Sciatic nerve (tissue), 2 donors: ENCODE measurements at regions not wholly inside any gene's neighbourhood (a gene's known extent, or its start where the extent isn't known, plus 50 kb on each side); places are given as distances from the start of the nearest gene placed in this dataset.

ENCODE experiments used
- ATAC-seq: fragments of 200-7000 bp; cut with Tn5 transposase; one replicate; pipeline ENCODE4 v1.9.1; 2020; ENCODE audit warnings: mild to moderate bottlenecking, moderate library complexity
- DNase-seq: peaks from one replicate; pipeline ENCODE4 v3.0.0-alpha.2; 2020; ENCODE audit warnings: low spot score
- intact Hi-C: fragments of 100-400 bp; cut with DNase I; formaldehyde crosslinking; loops from one replicate; pipeline ENCODE4 v1.14.2; 2022
- donor health status: DM: no; HTN: no; CAD: no.
- donor health status: DM: no; HTN: no; CAD: no.

DNA sequence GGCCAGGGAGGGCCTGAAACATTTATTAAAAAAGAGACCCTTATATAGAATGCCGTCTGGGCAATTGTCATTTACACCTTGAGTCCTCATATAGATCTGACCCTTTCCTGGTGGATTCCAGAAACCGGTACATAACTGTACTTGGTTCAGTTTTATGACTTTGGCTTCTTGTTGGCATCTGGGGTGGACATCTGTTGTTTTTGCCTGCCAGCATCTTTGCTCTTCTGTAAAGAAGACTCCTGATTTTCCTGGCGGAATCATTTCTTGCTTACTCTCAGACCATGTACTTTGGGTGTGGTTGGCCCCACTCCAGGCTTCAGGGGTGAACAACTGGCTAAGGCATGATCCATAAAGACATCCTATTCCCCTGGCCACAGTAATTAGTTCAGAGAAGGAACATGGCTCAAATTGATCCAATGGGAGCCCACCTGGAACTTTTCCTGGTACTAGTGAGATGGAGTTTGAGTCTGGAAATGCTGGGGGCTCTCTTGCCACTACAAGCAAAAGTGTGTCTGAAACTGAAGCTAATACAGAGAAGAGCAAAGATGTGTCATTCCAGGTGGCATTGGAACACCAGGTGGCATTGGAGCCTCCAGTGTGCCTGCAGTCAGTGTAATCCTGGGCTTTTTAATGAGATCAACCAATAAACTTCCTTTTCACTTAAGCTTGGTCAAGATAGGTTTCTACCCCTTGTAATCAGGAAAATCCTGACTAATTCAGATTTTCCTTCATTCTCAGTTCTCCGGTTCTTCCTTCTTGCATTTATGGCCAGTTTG, 332.5 kb upstream of the CAMK1G start:
- intact Hi-C loops = loop anchor here (5.0 kb wide), 1 partner anchor 1606 kb away; no protein-coding TSS in a partner anchor
- ATAC-seq (no peak), DNase-seq (no peak)

DNA sequence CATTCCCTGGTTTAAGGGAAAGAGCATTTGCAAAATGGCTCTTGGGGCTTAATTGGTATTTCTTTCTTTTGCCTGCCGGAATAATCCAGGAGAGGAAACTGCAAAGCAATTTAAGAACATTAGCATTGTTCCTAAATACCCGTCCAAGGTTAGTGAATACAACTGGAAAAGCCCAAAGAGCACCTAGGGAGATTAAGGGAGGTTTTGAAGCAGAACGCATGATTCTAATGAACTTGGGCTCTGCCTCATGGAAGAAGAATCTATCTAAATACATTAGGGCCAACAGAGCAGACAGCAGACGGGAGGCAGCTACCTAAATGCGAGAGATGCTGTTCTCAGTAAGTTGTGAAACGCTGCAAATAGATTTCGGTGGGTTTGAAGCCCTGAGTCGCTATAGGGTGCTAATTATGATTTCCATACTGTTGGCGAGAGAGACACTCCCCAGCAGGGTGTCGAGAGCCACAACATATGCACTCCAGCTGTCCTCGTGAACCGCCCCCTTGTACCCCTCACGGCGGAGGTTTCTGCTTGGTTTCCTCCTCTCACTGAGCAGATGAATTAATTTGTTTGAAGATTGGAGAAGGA, 326.7 kb upstream of the CAMK1G start:
- no peak for ATAC-seq
- DNase-seq = no peak
- intact Hi-C loops = no loop called here

DNA sequence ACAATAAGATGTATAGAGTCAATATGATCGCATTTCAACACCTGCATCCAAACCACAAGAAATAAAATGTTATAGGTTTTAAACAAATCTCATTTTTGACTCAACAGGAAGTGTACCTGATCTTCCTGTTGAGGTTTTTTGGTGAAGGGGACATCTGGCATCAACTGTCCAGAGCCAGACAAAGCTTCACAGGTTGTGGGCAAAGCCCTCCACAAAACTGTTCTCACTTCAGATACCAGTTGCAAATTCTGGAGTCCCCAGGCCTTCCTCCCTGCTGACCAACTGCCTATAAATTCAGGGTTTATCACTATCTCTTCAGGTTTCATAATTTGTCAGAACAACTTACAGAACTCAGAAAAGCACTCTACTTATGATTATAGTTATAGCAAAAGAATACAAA, 326.1 kb upstream of the CAMK1G start:
- ATAC-seq (no peak), DNase-seq (no peak)
- intact Hi-C loops = no loop called here

DNA sequence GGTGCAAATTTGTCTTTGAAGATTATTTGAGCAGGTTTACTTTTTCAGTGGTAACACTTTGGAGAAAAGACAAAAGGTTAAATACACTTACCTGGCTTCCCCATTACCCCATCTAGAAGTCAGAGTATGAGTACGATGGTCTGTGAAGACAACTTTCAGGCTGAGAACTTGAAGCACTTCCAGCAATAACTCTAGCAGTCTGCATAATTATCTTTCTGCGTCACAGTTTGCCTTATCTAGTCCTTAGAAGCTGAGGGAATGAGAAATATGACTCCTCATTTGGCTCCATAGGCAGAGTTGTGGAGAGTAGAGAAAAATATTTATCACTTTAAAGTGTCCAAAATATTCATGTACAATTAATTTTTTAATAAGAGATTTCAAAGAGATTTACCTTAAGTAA, 323.4 kb upstream of the CAMK1G start:
- ATAC-seq (no peak), DNase-seq (no peak)
- intact Hi-C loops = no loop called here

DNA sequence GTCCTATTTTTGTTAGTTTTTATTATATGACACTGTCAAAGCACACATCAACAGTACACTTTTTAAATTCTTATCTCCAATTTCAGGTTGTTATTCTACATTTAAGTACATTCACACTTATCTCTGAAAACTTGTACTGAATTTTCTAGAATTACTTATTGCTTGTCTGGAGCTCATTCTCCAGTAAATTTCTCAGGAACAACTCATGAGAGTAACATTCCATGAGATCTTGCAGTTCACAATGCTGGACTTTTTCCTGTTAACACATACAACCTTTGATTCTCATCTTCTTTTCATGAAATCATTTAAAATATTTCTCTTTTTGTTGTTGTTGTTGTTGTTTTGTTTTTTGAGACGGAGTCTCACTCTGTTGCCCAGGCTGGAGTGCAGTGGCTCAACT, 320.9 kb upstream of the CAMK1G start:
- intact Hi-C loops = no loop called here
- DNase-seq (no peak), ATAC-seq (no peak)

DNA sequence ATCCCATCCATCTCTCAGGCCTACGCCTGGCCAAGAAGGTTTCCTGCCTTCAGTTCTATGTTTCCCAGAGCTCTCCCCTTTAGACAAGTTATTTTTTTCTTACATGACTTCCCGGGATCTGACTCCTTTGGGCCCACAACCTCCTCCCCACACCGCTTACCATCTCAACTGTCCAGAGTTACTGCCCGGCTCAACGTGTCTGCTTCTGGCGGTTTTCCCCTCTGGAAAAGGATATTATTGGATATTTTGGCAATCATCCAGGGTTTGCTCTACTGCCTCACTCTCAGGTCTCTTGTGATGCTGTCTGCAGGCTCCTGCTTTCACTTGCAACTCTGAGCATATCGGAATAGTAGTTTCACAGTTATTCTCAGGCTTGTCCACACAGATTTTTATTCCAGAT, 318.2 kb upstream of the CAMK1G start:
- DNase-seq (no peak), ATAC-seq (no peak)
- intact Hi-C loops = no loop called here

DNA sequence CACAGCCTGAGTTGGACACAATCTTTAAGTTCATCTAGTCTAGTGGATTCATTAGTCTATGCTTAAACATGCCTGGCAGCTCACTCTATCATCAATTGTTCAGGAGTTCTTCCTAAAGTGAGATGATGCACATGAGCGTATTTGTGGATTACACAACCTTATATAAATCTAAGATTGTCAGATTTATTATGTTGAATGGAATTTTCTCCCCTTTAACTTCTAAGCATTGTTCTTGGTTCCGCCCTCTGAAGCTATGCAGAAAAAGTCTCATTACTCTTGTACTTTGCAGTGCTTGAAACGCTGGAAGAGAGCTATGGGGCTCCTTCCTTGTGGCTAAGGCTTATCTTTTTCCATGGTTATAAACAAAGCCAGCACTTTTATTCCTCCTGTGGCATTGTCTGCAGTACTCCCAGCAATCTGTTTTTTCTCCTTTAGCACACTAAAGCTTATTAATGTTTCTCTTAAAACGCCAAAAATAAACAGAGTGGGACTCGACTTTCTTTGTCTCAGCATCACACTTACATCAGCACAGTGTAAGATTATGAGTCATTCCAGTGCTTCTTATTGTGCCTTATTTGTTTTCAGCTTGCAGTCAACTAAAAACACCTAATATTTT, 316.8 kb upstream of the CAMK1G start:
- DNase-seq (no peak), ATAC-seq (no peak)
- intact Hi-C loops = no loop called here

DNA sequence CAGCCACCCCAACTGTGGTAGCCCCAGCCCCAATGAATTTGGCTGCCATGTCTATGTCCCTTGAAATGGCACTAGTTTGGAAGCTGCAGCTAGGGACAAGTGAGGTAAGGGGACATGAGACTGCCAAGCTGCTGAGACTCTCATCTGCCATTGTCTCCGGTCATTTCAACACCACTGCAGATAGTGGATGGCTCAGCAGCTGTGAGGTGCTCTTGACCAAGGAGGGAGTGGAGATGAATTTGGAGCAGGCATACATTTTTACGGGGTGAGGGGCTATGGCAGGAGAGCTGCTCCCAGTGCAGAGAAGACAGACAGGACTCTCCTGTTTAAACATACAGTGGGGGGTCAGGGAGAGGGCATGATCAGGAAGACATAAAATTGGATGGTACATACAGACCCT, 315.5 kb upstream of the CAMK1G start:
- DNase-seq (no peak), ATAC-seq (no peak)
- intact Hi-C loops = no loop called here

DNA sequence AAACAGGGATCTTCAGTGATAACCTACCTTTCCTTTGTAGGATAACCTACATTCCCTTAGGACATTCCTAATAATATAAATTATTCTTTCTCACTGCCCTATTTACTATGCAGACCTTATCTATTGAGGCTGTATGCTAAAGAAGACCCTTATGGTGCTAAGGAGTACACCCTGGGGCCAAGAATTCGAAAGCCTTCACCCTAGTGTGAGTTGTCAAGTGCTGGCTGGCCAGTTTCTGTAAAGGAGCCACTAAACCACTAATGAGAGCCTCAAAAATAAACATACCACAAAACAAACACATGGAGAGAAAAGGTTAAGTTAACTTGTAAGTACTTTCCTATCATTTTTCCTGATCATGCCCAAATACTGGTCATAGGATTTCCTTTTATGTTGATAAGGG, 315.0 kb upstream of the CAMK1G start:
- DNase-seq = no peak
- intact Hi-C loops = no loop called here

DNA sequence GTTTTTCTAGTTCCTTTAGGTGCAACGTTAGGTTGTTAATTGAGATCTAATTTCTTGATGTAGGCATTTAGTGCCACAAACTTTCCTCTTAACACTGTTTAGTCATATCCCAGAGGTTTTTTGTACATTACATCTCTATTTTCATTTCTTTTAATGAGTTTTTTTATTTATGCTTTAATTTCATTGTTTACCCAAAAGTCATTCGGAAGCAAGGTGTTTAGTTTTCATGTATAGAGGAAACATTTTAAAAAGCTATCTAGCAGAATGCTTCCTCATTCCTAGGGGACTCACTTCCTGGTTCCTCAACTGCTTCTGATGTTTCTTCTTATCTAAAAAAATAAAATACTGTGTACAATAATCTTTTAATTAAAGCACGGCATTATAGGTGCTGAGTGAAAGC, 307.2 kb upstream of the CAMK1G start:
- intact Hi-C loops = no loop called here
- DNase-seq = no peak
- ATAC-seq = no peak

More for the DNA sequence above, 315.0 kb upstream of the CAMK1G start:
- ATAC-seq = no peak

DNA sequence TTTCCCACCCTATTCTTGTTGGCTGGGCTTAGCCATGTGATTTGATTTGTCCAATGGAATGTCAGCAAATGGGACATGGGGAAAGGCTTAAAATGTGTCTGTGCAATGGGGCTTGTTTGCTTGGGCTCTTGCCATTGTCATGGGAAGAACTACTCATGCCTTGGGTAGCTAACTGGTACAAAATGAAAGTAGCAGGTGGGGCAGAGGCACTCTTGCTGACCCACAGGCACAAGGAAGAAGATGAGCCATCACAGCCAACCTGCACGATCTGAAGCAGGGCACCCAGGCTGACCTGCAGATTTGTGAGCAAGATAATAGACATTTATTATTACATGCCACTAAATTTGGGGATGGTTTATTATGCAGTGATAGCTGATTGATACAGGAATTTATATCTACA, 305.9 kb upstream of the CAMK1G start:
- DNase-seq (no peak), ATAC-seq (no peak)
- intact Hi-C loops = no loop called here

DNA sequence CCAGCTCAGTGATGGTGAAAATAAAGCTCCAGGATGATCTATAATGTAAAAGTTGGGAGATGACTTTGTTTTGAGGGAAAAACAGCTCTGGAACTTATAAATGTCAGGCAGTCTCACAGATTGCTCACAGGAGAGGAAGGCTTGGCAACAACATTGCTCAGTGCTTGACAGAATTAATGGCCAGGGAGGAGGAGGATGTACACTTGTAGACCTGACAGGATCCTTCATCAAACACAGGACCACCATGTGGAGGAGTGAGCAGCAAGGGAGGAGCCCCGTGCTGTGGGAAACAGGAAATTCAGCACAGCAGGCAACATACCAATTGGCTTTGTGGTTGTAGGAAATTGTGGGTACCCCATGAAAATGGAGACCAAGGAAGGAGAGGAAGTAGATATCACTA, 291.8 kb upstream of the CAMK1G start:
- intact Hi-C loops = no loop called here
- ATAC-seq (no peak), DNase-seq (no peak)

DNA sequence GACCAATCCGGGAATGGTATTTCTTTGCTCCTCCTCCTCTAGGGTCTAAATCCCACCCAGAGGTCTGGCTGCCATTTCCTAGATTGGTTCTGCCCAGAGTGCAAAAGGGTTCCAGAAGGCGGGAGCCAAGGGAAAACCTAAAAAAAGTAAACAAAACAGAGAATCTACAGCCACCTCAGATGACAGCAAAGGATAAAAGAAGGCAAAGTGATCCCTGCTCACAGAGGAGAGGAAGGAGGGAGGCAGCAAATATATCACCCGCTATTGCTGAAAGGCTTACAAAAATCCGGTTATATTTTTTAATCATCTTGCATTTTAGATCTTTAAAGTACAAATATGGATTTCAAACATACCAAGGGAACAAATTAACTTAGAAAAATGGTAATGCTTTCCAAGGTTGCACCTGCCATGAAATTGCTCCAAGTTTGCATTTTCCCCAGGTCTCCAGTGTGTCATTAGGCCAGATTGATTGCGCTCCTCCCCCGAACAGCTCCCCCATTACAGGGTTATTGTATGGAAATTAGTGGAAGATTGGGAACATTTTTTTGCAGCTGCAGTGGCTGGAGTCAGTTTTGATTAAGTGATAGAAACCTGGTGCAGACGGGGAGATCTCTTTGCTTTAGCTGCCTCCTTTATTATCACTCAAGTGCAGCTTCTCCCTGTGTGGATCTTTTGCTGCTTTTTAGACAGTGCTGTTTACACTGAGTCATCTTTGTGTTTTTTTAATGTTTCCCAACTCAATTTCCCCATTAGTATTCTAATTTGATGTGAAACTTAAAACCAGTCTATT, 280.5 kb upstream of the CAMK1G start:
- intact Hi-C loops = no loop called here
- ATAC-seq = no peak

DNA sequence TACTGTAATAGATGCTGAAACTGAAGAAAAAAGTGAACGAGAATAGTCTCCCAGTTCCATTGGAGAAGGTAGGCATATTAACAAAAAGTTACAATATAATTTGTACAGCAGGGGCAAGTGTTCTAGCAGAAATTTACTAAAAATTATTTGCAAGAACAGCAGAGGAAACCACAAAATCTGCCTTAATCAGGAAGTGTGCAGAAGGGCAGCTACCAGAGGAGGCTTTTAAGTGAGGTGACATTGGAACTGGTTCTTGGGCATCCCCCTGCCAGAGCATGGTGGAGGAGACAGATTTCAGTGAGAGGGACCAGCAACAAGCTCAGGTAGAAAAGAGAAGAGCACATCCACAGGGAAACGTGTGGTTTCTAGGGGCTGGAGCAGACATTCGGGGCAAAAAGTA, 279.3 kb upstream of the CAMK1G start:
- no peak for ATAC-seq
- no peak for DNase-seq
- intact Hi-C loops = no loop called here

More for the DNA sequence above, 280.5 kb upstream of the CAMK1G start:
- DNase-seq = no peak

DNA sequence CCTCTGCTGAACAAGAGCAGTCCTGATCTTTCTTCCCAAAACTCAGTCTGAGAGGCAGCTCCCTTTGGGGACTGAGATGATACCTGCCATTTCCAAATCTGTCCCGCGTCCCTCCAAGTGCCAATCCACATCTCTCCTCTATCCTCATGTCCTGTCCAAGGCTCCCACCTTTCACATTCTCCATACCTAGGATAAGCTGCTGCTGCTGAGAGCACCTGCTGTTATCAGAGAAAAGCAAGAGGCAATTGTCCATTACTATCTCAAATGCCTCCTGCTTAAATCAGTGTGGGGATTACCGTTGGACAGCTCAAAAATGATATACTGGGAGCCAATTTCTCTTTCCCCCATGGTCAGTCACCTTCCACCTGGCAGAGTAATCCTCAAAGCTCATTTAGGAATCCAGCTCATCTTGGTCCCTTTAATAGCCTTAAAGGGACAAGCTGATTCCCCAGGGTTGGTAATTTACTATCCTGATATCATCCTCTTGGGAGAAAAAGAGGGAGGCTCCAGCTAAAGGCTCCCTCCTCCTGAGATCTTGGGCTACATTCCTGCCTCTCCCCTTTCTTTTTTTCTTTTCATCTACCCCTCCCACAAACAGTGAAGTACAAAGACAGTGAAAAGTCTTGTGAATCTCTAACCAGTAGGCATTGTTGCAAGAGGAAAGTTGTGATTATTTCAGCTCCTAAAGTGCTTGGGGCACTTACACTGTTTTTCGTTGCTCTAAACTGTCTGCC, 278.1 kb upstream of the CAMK1G start:
- ATAC-seq = no peak
- no peak for DNase-seq
- intact Hi-C loops = no loop called here

DNA sequence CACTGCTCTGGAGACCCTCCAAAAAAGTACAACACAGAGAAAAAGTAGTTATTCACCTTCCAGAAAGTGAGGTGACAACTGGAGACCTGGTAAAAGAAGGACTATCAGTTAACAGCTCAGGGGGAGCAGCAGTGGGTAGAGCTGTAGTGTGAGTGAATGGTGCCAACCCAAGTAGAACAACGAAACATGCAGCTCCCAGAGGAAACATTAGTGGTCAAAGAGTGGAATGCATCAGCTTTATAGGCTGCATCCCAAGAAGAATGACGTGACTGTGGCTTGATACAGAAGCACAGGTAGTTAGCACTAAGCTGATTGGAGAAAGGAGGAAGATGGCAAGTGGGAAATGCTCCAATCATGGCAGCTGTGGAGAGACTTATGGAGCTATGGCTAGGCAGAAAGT, 275.7 kb upstream of the CAMK1G start:
- ATAC-seq (no peak), DNase-seq (no peak)
- intact Hi-C loops = no loop called here

DNA sequence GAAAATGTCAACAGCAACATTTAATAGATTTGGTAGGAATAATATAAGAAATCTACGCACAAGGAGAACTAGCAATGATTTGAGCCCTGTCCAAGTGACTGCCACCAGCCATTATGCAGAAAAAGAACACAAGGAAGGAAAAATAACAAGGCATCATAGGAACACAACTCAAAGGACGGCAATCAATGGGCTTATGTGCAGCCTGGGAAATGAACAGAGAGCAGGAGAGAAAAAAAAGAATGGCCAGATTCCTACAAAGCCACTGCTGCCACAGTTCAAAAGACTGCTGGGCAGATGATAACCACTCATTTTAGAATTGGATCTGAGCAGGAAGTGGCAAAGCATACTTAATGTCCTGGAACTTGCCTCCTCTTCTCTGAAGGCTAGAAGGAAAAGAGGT, 274.3 kb upstream of the CAMK1G start:
- no peak for DNase-seq
- intact Hi-C loops = no loop called here
- no peak for ATAC-seq

DNA sequence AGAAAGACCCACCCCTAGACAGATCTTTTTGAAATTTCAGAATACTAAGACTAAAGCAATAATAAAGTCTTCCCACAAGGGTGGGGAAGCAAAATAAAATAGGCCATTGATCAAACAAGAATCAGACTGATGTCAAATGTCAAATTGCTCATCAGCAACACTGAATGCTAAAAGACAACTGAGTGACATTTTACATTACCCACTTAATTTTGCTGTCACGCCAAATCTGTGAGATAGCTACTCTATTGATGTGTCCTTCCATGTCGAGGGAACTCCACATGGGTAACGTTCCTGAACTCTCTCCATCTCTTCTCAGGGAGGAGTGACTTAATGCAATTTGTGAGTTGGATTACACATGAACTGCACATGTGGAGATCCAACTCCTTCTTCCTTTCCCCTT, 271.7 kb upstream of the CAMK1G start:
- intact Hi-C loops = no loop called here
- DNase-seq (no peak), ATAC-seq (no peak)

DNA sequence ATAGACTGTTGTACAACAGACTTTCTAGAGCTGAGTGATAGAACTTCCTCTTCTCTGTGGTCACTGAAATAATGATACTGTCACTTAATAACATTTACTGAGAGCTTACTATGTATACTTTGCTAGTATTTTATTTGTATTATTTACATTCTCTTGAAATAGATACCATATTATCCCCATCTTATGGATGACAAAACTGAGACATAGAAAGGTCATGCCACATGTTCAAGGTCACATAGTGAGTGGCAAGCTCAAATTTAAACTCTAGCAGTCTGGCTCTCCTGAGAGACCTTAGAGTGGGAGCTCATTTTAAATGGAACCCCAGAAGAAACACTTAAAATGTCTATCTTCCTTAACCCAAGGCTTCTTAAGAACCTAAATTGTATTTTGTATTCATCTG, 266.6 kb upstream of the CAMK1G start:
- DNase-seq (no peak), ATAC-seq (no peak)
- intact Hi-C loops = no loop called here
